RWPE2 (cell line): ENCODE measurements at regions not wholly inside any gene's neighbourhood (a gene's known extent, or its start where the extent isn't known, plus 50 kb on each side); places are given as distances from the start of the nearest gene placed in this dataset.
A peak's percentile ranks its signal among the peaks of the same experiment; 100 is the strongest.

ENCODE experiments used
- ATAC-seq: fragments of 200-7000 bp; cut with Tn5 transposase; 3 replicates; pipeline ENCODE4 v1.9.1; 2021; ENCODE audit warnings: low read depth
- DNase-seq: peaks from one replicate; pipeline ENCODE4 v3.0.0-alpha.2; 2020; ENCODE audit warnings: low spot score
- H3K27ac ChIP-seq: fragments of 450-650 bp; 2 replicates; pipeline ENCODE4 v1.5.1; 2017; ENCODE audit warnings: mild to moderate bottlenecking; ENCODE audit not compliant: poor library complexity, severe bottlenecking
- H3K27me3 ChIP-seq: fragments of 250-450 bp; sonication (Bioruptor Pico); 2 replicates; pipeline ENCODE4 v1.5.1; 2021; ENCODE audit warnings: mild to moderate bottlenecking, moderate library complexity; ENCODE audit not compliant: insufficient read depth, poor library complexity, severe bottlenecking
- H3K36me3 ChIP-seq: fragments of 250-450 bp; sonication (Bioruptor Pico); 2 replicates; pipeline ENCODE4 v1.5.1; 2020; ENCODE audit warnings: low read depth, mild to moderate bottlenecking, moderate library complexity
- H3K4me1 ChIP-seq: fragments of 250-450 bp; sonication (Bioruptor Pico); 2 replicates; pipeline ENCODE4 v1.5.1; 2021; ENCODE audit warnings: mild to moderate bottlenecking, moderate library complexity; ENCODE audit not compliant: insufficient read depth, poor library complexity, severe bottlenecking
- H3K4me3 ChIP-seq: fragments of 250-450 bp; sonication (Bioruptor Pico); 2 replicates; pipeline ENCODE4 v1.5.1; 2021; ENCODE audit warnings: mild to moderate bottlenecking, moderate library complexity; ENCODE audit not compliant: severe bottlenecking
- H3K9me3 ChIP-seq: fragments of 250-450 bp; sonication (Bioruptor Pico); 2 replicates; pipeline ENCODE4 v1.5.1; 2021; ENCODE audit warnings: mild to moderate bottlenecking, moderate library complexity; ENCODE audit not compliant: severe bottlenecking
- TF ChIP-seq, protein P1 (sequence below): fragments of 450-650 bp; IDR thresholded peaks from one replicate; pipeline ENCODE4 v1.5.1; 2017; ENCODE audit warnings: mild to moderate bottlenecking, moderate library complexity; ENCODE audit not compliant: poor library complexity, severe bottlenecking

DNA sequence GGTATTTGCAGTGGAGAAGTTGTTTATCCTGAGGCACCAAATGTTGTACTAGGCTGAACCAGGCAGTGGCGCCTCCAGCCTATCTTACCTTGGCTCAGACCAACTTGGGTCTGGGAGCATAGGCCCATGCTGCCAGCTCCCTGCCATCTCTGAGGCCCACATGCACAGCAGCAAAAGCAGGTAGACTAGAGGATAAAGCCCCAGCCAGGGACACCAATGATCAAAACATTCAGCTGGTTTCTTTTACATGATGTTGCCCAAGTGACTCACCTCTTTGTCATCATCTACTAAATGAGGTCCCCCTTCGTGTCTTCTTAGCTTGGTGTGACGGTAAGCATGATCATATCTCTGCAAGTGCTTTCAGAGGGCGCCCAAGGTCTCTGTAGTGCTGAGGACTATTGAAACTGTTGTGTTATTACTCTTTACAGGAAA, 112.1 kb upstream of the DRD2 start:
- no peaks in the 10 kb centered on the region for H3K4me1 ChIP-seq
- no peak for DNase-seq
- no peaks in the 10 kb centered on the region for H3K36me3 ChIP-seq
- H3K4me3 ChIP-seq, result no peak overlapping the region
- H3K9me3 ChIP-seq, result no peaks in the 10 kb centered on the region
- H3K27ac ChIP-seq, result no peak overlapping the region
- TF ChIP-seq, protein P1, sequence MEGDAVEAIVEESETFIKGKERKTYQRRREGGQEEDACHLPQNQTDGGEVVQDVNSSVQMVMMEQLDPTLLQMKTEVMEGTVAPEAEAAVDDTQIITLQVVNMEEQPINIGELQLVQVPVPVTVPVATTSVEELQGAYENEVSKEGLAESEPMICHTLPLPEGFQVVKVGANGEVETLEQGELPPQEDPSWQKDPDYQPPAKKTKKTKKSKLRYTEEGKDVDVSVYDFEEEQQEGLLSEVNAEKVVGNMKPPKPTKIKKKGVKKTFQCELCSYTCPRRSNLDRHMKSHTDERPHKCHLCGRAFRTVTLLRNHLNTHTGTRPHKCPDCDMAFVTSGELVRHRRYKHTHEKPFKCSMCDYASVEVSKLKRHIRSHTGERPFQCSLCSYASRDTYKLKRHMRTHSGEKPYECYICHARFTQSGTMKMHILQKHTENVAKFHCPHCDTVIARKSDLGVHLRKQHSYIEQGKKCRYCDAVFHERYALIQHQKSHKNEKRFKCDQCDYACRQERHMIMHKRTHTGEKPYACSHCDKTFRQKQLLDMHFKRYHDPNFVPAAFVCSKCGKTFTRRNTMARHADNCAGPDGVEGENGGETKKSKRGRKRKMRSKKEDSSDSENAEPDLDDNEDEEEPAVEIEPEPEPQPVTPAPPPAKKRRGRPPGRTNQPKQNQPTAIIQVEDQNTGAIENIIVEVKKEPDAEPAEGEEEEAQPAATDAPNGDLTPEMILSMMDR, result no peak
- ATAC-seq, result 0 out of 3 replicates have a peak, but pooled peaks have one; percentile 14
- no peaks in the 10 kb centered on the region for H3K27me3 ChIP-seq

DNA sequence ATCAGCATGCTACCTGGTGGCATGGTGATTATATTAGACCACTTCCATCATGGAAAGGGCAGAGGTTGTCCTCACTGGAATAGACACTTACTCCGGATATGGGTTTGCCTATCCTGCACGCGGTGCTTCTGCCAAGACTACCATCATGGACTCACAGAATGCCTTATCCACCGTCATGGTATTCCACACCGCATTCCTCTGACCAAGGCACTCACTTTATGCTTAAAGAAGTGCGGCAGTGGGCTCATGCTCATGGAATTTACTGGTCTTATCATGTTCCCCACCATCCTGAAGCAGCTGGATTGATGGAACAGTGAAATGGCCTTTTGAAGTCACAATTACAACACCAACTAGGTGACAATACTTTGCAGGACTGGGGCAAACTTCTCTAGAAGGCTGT, 109.2 kb upstream of the DRD2 start:
- H3K9me3 ChIP-seq, result no peaks in the 10 kb centered on the region
- no peaks in the 10 kb centered on the region for H3K4me1 ChIP-seq
- no peaks in the 10 kb centered on the region for H3K36me3 ChIP-seq
- H3K27ac ChIP-seq, result no peak overlapping the region
- ATAC-seq, result no peak
- H3K27me3 ChIP-seq, result no peaks in the 10 kb centered on the region
- no peak for DNase-seq
- TF ChIP-seq, protein P1, result no peak
- no peak overlapping the region for H3K4me3 ChIP-seq

DNA sequence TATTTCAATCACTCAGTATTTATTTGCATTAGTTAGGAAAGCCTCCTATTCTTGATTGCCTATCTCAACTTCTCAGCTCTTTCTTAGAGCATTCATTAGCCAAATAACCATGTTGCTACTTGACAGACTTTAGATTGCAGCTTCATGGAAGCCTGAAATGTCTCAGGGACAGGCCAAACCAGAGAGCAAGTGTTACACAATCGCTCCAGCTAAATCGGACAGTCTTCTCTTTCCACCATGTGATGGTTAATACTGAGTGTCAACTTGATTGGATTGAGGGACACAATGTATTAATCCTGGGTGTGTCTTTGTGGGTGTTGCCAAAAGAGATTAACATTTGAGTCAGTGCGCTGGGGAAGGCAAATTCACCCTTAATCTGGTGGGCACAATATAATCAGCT, 106.5 kb upstream of the DRD2 start:
- Histone ChIP-seq H3K4me1 (no peaks in the 10 kb centered on the region), H3K9me3 (no peaks in the 10 kb centered on the region), H3K36me3 (no peaks in the 10 kb centered on the region), H3K27ac (no peak overlapping the region), H3K4me3 (no peak overlapping the region), H3K27me3 (no peaks in the 10 kb centered on the region)
- ATAC-seq (no peak), DNase-seq (no peak)
- TF ChIP-seq, protein P1, result no peak

DNA sequence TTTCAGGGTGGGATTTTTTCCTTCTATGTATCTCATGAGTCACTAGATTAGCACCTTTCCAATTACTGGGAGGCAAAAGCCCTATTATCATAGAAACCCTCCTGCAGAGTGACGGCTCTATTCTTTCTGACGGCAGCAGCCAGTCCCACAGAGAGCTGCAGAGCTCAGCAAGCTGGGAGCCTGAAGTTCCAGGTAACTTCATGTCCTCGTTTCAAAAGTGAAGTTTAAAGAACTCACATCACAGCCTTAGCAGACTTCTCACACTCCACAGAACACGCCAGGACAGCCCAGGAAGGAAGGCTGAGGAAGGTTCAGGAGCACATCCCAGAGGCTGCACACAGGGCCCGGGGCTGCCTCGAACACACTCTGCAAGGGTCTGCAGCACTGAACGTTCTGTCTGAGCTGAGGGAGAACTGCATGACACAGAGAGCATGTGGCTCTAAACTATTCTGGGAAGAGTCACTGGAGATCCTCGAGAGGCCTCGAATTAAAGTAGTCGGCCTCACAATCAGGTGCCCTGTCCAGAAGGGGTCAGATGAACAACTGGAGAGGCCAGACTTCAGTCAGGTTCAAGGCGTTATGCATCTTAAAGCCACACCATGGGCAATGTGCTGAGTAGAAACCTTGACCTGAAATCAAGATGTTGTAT, 104.2 kb upstream of the DRD2 start:
- TF ChIP-seq, protein P1, result no peak
- Histone ChIP-seq H3K36me3 (no peaks in the 10 kb centered on the region), H3K27ac (no peak overlapping the region), H3K27me3 (no peaks in the 10 kb centered on the region), H3K4me3 (no peak overlapping the region), H3K4me1 (no peaks in the 10 kb centered on the region), H3K9me3 (no peaks in the 10 kb centered on the region)
- ATAC-seq (no peak), DNase-seq (no peak)

DNA sequence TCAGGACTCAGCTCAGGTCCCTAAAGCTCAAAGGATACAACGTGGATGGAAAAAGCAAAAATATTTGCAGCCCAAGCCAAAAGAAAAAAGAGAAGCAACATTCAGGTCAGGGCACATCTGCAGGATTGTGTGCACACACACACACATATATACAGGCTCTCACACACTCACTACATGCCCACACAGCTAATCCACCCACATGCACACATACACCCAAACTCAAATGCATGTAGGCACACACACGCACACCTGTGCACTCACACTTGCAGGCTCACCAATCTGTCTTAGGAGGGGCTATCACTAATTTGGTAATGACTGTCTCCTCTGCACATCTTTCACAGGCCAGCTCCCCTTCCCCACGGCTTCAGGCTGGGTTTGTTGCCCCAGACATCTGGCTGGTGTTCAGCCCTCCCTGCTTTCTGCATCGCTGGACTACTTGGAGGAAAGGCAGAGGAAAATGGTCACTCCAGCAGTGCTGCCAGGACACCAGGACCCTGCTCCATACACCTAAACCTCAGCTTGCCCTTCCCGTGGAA, 103.6 kb upstream of the DRD2 start:
- H3K36me3 ChIP-seq, result no peaks in the 10 kb centered on the region
- no peak overlapping the region for H3K4me3 ChIP-seq
- DNase-seq (no peak), ATAC-seq (no peak)
- H3K27ac ChIP-seq, result no peak overlapping the region
- H3K9me3 ChIP-seq, result no peaks in the 10 kb centered on the region
- H3K27me3 ChIP-seq, result no peaks in the 10 kb centered on the region
- TF ChIP-seq, protein P1, result no peak
- no peaks in the 10 kb centered on the region for H3K4me1 ChIP-seq
